Left lung (tissue), 4 donors: ENCODE measurements at regions not wholly inside any gene's neighbourhood (a gene's known extent, or its start where the extent isn't known, plus 50 kb on each side); places are given as distances from the start of the nearest gene placed in this dataset.

Experiments
- ATAC-seq: fragments of 200-7000 bp; cut with Tn5 transposase; one replicate; pipeline ENCODE4 v1.9.1; 2020; ENCODE audit warnings: moderate library complexity
- DNase-seq, 4 donors: peaks; one replicate each; pipeline ENCODE4 v3.0.0-alpha.2; 2013 to 2020
- H3K27ac ChIP-seq, 2 donors: fragments of 200-600 bp; sonication (generic) in 1 of 2; one replicate each; pipeline versions ENCODE4 v1.5.0 to v1.8.0; 2020 to 2021
- H3K27me3 ChIP-seq, 2 donors: fragments of 200-600 bp; sonication (generic) in 1 of 2; one replicate each; pipeline versions ENCODE4 v1.5.0 to v1.8.0; 2020 to 2021
- H3K36me3 ChIP-seq, 2 donors: fragments of 200-600 bp; sonication (generic) in 1 of 2; one replicate each; pipeline versions ENCODE4 v1.5.0 to v1.8.0; 2020 to 2021
- H3K4me1 ChIP-seq, 2 donors: fragments of 200-600 bp; one replicate each; pipeline ENCODE4 v1.8.0; 2021
- H3K4me3 ChIP-seq, 2 donors: fragments of 200-600 bp; sonication (generic) in 1 of 2; one replicate each; pipeline versions ENCODE4 v1.5.0 to v1.8.0; 2020 to 2021; ENCODE audit warnings: mild to moderate bottlenecking in 1 of 2
- H3K9me3 ChIP-seq, 2 donors: fragments of 200-600 bp; sonication (generic) in 1 of 2; one replicate each; pipeline versions ENCODE4 v1.5.0 to v1.8.0; 2020 to 2021
- CTCF ChIP-seq, 2 donors: fragments of 200-600 bp; sonication (generic) in 1 of 2; IDR thresholded peaks; one replicate each; pipeline versions ENCODE4 v1.5.0 to v1.8.0; 2021; ENCODE audit warnings: antibody characterized with exemption in 2 of 2
- intact Hi-C, 2 donors: fragments of 100-400 bp; cut with DNase I; formaldehyde crosslinking; loops; one replicate each; pipeline versions ENCODE4 v1.11.2 to v1.14.2; 2022
- donor health status: DM: no; HTN: yes; CAD: no.
- donor health status: DM: no; HTN: no; CAD: no.

GRCh38 chr13:21949818-21950429 lies 279.1 kb downstream of the FGF9 start:
- no peak for TF ChIP-seq CTCF (IDR thresholded peaks at IDR 0.05)
- intact Hi-C loops: no loop called here
- peaks cover 0 to 23% of the 10 kb centered on the region in 2 donors for H3K9me3 ChIP-seq
- H3K27ac ChIP-seq: no peak overlapping the region
- ATAC-seq (no peak), DNase-seq (no peak)
- H3K36me3 ChIP-seq: no peaks in the 10 kb centered on the region
- H3K4me1 ChIP-seq: no peaks in the 10 kb centered on the region
- no peak overlapping the region for H3K4me3 ChIP-seq
- no peaks in the 10 kb centered on the region for H3K27me3 ChIP-seq

- H3K27ac ChIP-seq: no peak overlapping the region
- no peak for DNase-seq
- no peaks in the 10 kb centered on the region for H3K36me3 ChIP-seq
- no peak for TF ChIP-seq CTCF (IDR thresholded peaks at IDR 0.05)
- peaks cover 0 to 11% of the 10 kb centered on the region in 2 donors for H3K9me3 ChIP-seq
- intact Hi-C loops: no loop called here
- no peaks in the 10 kb centered on the region for H3K27me3 ChIP-seq
- H3K4me3 ChIP-seq: no peak overlapping the region
- no peaks in the 10 kb centered on the region for H3K4me1 ChIP-seq
- ATAC-seq: no peak
Measured at GRCh38 chr13:21956666-21957065, 285.8 kb downstream of the FGF9 start.

- TF ChIP-seq CTCF (IDR thresholded peaks at IDR 0.05): no peak
- H3K27ac ChIP-seq: no peak overlapping the region
- H3K4me1 ChIP-seq: no peaks in the 10 kb centered on the region
- ATAC-seq (no peak), DNase-seq (no peak)
- H3K4me3 ChIP-seq: no peak overlapping the region
- H3K36me3 ChIP-seq: no peaks in the 10 kb centered on the region
- peaks cover 0 to 14% of the 10 kb centered on the region in 2 donors for H3K9me3 ChIP-seq
- H3K27me3 ChIP-seq: no peaks in the 10 kb centered on the region
- intact Hi-C loops: no loop called here
Measured at GRCh38 chr13:21957833-21958232, 287.0 kb downstream of the FGF9 start.

- H3K27me3 ChIP-seq: no peaks in the 10 kb centered on the region
- H3K9me3 ChIP-seq: peaks cover 0 to 13% of the 10 kb centered on the region in 2 donors
- DNase-seq (no peak), ATAC-seq (no peak)
- intact Hi-C loops: no loop called here
- H3K36me3 ChIP-seq: no peaks in the 10 kb centered on the region
- no peak overlapping the region for H3K27ac ChIP-seq
- no peaks in the 10 kb centered on the region for H3K4me1 ChIP-seq
- no peak for TF ChIP-seq CTCF (IDR thresholded peaks at IDR 0.05)
- no peak overlapping the region for H3K4me3 ChIP-seq
Measured at GRCh38 chr13:21960108-21960507, 289.2 kb downstream of the FGF9 start.

- ATAC-seq: no peak
Measured at GRCh38 chr13:21964686-21965085, 293.8 kb downstream of the FGF9 start.

More at GRCh38 chr13:21964686-21965085, 293.8 kb downstream of the FGF9 start:
- TF ChIP-seq CTCF (IDR thresholded peaks at IDR 0.05): no peak
- Histone ChIP-seq H3K4me3 (no peak overlapping the region), H3K36me3 (no peaks in the 10 kb centered on the region), H3K9me3 (peaks cover 0 to 9% of the 10 kb centered on the region in 2 donors), H3K4me1 (no peaks in the 10 kb centered on the region), H3K27ac (no peak overlapping the region), H3K27me3 (no peaks in the 10 kb centered on the region)
- DNase-seq: no peak
- intact Hi-C loops: no loop called here
